22Rv1 (cell line): ENCODE measurements at regions not wholly inside any gene's neighbourhood (a gene's known extent, or its start where the extent isn't known, plus 50 kb on each side); places are given as distances from the start of the nearest gene placed in this dataset.

ENCODE experiments used
- CTCF ChIP-seq: fragments of 450-650 bp; IDR thresholded peaks from 2 replicates; pipeline ENCODE4 v1.5.1; 2017; ENCODE audit warnings: mild to moderate bottlenecking
- ZFX ChIP-seq: fragments of 450-650 bp; IDR thresholded peaks from 2 replicates; pipeline ENCODE4 v1.6.1; 2017; ENCODE audit warnings: antibody characterized with exemption, borderline replicate concordance

DNA sequence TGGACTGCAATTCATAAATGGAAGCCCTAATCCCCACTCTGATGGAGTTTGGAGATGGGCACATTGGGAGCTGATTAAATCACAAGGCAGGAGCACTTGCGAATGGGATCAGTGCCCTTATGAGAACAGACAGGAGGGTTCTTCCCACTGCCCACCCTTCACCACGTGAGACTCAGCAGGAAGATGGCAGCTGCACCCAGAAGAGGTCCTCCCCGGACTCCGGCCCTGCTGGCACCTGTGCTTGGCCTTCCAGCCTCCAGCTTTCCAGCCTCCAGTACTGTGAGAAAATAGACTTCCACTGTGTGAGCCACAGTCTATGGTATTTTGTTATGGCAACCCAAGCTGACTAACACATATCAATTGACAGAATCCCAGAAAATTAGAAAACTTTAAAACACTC, 267.6 kb upstream of the SALL3 start:
- TF ChIP-seq CTCF (no peak), ZFX (no peak)
